ENCODE measurements at regions not wholly inside any gene's neighbourhood (a gene's known extent, or its start where the extent isn't known, plus 50 kb on each side); places are given as distances from the start of the nearest gene placed in this dataset.

DNA sequence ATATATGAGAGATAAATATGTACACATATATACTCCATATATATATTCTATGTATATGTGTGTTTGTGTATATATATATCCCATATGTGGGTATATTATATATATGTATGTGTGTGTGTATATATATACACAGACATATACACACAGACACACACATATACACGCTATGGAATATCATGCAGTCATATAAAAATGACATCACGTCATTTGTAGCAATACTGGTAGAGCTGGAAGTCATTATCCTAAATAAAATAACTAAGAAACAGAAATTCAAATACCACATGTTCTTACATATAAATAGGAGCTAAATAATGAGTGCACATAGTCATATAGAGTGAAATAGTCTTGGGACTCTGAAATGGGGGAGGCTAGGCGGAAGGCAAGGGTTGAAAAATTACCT, 1000.2 kb downstream of the LRFN5 start:
- Histone ChIP-seq H3K27me3 (no peaks in the 10 kb centered on the region), H3K27ac (no peak overlapping the region), H3K4me1 (no peaks in the 10 kb centered on the region), H3K36me3 (no peaks in the 10 kb centered on the region), H3K9me3 (no peaks in the 10 kb centered on the region), H3K4me3 (no peak overlapping the region)
- TF ChIP-seq POLR2A (IDR thresholded peaks at IDR 0.05) (no peak), POLR2AphosphoS5 (IDR thresholded peaks at IDR 0.05; ENCODE audit: insufficient read depth in 1 of 2, low read depth in 1 of 2) (no peak)
- TF ChIP-seq, protein P1, sequence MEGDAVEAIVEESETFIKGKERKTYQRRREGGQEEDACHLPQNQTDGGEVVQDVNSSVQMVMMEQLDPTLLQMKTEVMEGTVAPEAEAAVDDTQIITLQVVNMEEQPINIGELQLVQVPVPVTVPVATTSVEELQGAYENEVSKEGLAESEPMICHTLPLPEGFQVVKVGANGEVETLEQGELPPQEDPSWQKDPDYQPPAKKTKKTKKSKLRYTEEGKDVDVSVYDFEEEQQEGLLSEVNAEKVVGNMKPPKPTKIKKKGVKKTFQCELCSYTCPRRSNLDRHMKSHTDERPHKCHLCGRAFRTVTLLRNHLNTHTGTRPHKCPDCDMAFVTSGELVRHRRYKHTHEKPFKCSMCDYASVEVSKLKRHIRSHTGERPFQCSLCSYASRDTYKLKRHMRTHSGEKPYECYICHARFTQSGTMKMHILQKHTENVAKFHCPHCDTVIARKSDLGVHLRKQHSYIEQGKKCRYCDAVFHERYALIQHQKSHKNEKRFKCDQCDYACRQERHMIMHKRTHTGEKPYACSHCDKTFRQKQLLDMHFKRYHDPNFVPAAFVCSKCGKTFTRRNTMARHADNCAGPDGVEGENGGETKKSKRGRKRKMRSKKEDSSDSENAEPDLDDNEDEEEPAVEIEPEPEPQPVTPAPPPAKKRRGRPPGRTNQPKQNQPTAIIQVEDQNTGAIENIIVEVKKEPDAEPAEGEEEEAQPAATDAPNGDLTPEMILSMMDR (IDR thresholded peaks at IDR 0.05) = no peak
- DNase-seq (ENCODE audit: extremely low spot score in 2 of 2) = no peak
- intact Hi-C loops (cut with DNase I) = no loop called here

- Histone ChIP-seq H3K4me3 (no peak overlapping the region), H3K27me3 (no peaks in the 10 kb centered on the region), H3K27ac (no peak overlapping the region), H3K9me3 (no peaks in the 10 kb centered on the region), H3K36me3 (no peaks in the 10 kb centered on the region), H3K4me1 (no peaks in the 10 kb centered on the region)
- TF ChIP-seq, protein P1 (IDR thresholded peaks at IDR 0.05) = no peak
- TF ChIP-seq POLR2AphosphoS5 (IDR thresholded peaks at IDR 0.05; ENCODE audit: insufficient read depth in 1 of 2, low read depth in 1 of 2) (no peak), POLR2A (IDR thresholded peaks at IDR 0.05) (no peak)
- intact Hi-C loops (cut with DNase I) = no loop called here
- DNase-seq (ENCODE audit: extremely low spot score in 2 of 2) = no peak
These were observed 995.7 kb downstream of the LRFN5 start for GRCh38 chr14:42602336-42602845.

DNA sequence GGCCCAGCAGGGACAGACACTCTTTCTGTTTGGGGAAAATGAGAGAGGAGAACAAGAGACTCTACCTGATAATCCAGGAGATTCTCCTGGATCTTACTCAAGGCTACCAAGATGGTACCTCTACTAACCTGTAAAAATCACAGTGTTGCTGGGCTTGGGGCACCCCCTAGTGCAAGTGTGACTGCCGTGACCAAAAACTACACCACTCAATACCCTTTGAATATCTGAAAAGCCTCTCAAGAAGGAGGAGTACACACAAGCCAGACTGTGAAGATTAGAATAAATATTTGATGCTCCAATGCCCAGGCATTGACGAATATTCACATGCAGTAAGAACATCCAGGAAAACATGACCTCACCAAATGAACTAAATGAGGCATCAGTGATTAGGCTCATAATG, 965.4 kb downstream of the LRFN5 start:
- Histone ChIP-seq H3K4me3 (no peak overlapping the region), H3K36me3 (peaks cover 0 to 4% of the 10 kb centered on the region in 2 donors), H3K27ac (no peak overlapping the region), H3K9me3 (no peaks in the 10 kb centered on the region), H3K4me1 (no peaks in the 10 kb centered on the region), H3K27me3 (no peaks in the 10 kb centered on the region)
- DNase-seq (ENCODE audit: extremely low spot score in 2 of 2) = no peak
- TF ChIP-seq, protein P1 (IDR thresholded peaks at IDR 0.05) = no peak
- TF ChIP-seq POLR2A (IDR thresholded peaks at IDR 0.05) = no peak
- TF ChIP-seq POLR2AphosphoS5 (IDR thresholded peaks at IDR 0.05; ENCODE audit: insufficient read depth in 1 of 2, low read depth in 1 of 2) = no peak
- intact Hi-C loops (cut with DNase I) = no loop called here

DNA sequence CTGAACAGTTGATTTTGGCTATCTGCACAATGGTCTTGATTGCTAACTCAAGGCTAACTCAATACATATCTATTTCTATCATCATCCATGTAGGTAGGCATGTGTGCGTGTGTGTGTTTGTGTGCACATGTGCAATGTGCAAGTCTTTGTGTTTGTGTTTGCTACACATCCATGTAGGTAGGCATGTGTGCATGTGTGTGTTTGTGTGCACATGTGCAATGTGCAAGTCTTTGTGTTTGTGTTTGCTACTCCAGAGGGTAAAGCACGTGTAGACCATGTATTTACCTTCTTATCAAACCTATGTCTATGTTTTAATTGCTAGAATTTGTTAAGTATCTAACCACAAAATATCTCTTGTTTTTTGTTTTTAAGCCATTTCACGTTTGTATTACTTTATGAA, 962.6 kb downstream of the LRFN5 start:
- Histone ChIP-seq H3K4me3 (no peak overlapping the region), H3K36me3 (no peaks in the 10 kb centered on the region), H3K9me3 (no peaks in the 10 kb centered on the region), H3K27me3 (no peaks in the 10 kb centered on the region), H3K4me1 (no peaks in the 10 kb centered on the region), H3K27ac (no peak overlapping the region)
- intact Hi-C loops (cut with DNase I) = no loop called here
- TF ChIP-seq POLR2A (IDR thresholded peaks at IDR 0.05) (no peak), POLR2AphosphoS5 (IDR thresholded peaks at IDR 0.05; ENCODE audit: insufficient read depth in 1 of 2, low read depth in 1 of 2) (no peak)
- TF ChIP-seq, protein P1 (IDR thresholded peaks at IDR 0.05) = no peak
- DNase-seq (ENCODE audit: extremely low spot score in 2 of 2) = no peak

- no peaks in the 10 kb centered on the region for H3K36me3 ChIP-seq
- H3K9me3 ChIP-seq = no peaks in the 10 kb centered on the region
- H3K27me3 ChIP-seq = no peaks in the 10 kb centered on the region
- DNase-seq (ENCODE audit: extremely low spot score in 2 of 2) = no peak
- H3K4me1 ChIP-seq = no peaks in the 10 kb centered on the region
- TF ChIP-seq POLR2AphosphoS5 (IDR thresholded peaks at IDR 0.05; ENCODE audit: insufficient read depth in 1 of 2, low read depth in 1 of 2) (no peak), POLR2A (IDR thresholded peaks at IDR 0.05) (no peak)
- TF ChIP-seq, protein P1 (IDR thresholded peaks at IDR 0.05) = no peak
- H3K27ac ChIP-seq = no peak overlapping the region
- H3K4me3 ChIP-seq = no peak overlapping the region
- intact Hi-C loops (cut with DNase I) = no loop called here
These were observed 958.9 kb downstream of the LRFN5 start for GRCh38 chr14:42565556-42565955.
